ENCODE measurements at regions not wholly inside any gene's neighbourhood (a gene's known extent, or its start where the extent isn't known, plus 50 kb on each side); places are given as distances from the start of the nearest gene placed in this dataset.

DNA sequence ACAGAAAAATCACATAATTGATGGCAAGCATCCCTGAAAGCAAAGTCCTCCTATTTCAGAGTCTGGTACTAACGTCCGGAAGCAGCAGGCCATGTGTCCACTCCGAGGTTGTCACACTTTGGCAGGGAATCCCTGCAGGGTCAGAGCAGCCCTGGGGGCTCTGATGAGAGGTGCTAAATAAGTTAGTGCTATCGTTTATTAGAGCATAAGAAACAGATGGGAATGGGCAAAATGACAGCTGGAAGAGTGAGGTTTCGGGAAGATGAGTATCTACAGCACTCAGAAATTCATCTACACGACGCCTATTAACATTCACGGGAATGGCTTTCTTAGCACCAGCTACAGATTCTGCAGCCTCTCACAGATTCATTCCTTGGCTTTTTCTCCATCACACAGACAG lies 465.4 kb upstream of the PSMD7 start:
- H3K9me3 ChIP-seq: no peaks in the 10 kb centered on the region
- intact Hi-C loops (cut with DNase I): no loop called here

DNA sequence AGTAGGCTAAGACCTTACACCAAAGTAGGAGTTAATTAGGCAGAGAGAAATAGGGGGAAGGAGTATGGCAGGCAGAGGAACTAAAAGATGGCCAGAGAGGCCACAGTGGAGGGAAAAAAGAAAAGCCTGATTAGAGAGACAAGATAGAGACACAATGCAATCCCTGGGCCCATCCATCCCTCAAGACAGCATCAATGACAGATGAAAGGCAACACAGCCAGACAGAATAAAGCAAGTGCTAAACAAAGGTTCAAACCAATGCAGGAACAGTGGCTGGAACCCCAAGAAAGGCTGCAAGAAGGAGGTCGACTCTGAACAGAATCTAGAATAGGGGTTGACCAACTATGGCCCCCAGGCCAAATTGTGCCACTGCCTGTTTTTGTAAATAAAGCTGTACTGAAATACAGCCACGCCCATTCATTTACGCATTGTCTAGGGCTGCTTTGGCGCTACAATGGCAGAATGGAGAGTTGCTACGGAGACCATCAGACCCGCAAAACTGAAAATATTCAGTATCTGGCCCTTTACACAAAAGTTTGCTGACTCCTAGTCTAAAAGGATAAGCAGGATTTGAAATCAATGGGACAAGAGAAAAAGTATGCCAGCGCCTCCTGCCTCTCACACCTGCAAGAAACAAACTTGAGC lies 473.3 kb upstream of the PSMD7 start:
- no peak for DNase-seq
- intact Hi-C loops (cut with DNase I): no loop called here
- WGBS, 4 donors: 92 to 94% (median 93%) methylated on average over 7 of the region's 7 CpGs
- H3K4me3 ChIP-seq: no peak overlapping the region
- TF ChIP-seq, protein P1, sequence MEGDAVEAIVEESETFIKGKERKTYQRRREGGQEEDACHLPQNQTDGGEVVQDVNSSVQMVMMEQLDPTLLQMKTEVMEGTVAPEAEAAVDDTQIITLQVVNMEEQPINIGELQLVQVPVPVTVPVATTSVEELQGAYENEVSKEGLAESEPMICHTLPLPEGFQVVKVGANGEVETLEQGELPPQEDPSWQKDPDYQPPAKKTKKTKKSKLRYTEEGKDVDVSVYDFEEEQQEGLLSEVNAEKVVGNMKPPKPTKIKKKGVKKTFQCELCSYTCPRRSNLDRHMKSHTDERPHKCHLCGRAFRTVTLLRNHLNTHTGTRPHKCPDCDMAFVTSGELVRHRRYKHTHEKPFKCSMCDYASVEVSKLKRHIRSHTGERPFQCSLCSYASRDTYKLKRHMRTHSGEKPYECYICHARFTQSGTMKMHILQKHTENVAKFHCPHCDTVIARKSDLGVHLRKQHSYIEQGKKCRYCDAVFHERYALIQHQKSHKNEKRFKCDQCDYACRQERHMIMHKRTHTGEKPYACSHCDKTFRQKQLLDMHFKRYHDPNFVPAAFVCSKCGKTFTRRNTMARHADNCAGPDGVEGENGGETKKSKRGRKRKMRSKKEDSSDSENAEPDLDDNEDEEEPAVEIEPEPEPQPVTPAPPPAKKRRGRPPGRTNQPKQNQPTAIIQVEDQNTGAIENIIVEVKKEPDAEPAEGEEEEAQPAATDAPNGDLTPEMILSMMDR (IDR thresholded peaks at IDR 0.05): no peak
- no peak for TF ChIP-seq POLR2A (IDR thresholded peaks at IDR 0.05)
- ATAC-seq: no peak
- no peaks in the 10 kb centered on the region for H3K4me1 ChIP-seq
- peaks cover 0 to 7% (median 0%) of the 10 kb centered on the region in 12 donors for H3K9me3 ChIP-seq
- H3K27ac ChIP-seq: no peak overlapping the region
- no peaks in the 10 kb centered on the region for H3K27me3 ChIP-seq
- H3K36me3 ChIP-seq: no peaks in the 10 kb centered on the region

More for the DNA sequence above, 465.4 kb upstream of the PSMD7 start:
- H3K36me3 ChIP-seq: no peaks in the 10 kb centered on the region
- no peak overlapping the region for H3K27ac ChIP-seq
- DNase-seq: no peak
- H3K27me3 ChIP-seq: no peaks in the 10 kb centered on the region
- ATAC-seq: no peak
- TF ChIP-seq POLR2A (IDR thresholded peaks at IDR 0.05): no peak
- TF ChIP-seq, protein P1 (IDR thresholded peaks at IDR 0.05): no peak
- WGBS, 4 donors: 82 to 84% (median 84%) methylated on average over 8 of the region's 8 CpGs
- no peak overlapping the region for H3K4me3 ChIP-seq
- no peaks in the 10 kb centered on the region for H3K4me1 ChIP-seq

DNA sequence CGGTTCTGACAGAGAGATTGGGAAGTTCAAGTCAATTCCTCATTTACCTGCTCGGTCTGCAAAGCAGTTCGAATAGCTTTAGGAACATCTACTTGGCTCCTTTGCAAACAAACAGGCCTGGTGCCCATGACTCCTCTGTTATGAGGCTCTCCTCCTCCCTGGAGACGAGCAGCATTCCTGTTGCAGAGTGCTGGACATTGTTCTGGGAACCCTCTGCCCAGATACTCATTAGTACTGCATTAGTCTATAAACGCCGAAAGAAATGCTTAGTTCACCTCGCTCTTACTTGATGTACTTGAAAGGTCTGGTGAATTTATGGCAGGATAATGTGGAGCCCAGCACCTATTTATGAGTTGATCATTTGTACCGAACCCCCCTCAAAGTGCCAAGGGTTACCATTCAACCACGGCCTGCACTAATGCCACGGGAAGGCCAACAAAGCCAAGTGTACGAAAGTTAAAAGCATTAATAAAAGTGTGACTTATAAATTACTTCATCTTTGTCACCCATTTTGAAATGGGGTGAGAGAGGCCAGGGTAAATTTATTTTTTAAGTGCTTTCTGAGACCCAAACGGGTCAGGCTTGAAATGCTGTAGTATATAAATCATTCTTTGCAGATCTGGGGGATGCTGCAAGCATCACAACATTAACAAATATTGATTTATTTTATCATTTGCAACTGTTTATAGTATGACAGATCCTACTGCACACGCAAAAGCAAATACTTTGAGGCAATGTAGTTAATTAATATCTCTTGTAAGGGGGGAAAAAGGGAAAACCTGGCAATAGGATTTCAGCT lies 478.9 kb upstream of the PSMD7 start:
- 84 to 89% (median 87%) methylated on average over 13 of the region's 13 CpGs for WGBS, 4 donors

DNA sequence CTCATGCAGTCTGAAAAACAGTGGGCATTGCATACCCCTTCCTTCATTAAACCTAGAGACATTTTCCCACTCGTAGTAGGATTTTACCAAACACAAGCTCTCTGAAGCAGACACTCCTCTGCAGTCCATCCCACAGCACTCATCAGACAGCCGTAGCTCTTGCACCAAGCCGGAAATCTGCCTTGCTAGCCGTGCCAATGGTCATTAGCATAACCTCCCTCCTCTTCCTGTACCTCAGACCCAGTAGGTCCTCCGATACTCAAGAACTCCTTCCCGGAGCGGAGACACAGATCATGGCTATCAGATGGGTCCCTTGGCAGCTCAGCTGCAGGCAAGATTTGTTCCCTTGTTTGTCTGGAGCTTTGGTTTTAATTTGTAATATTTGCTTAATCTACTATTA lies 483.1 kb upstream of the PSMD7 start:
- intact Hi-C loops (cut with DNase I): no loop called here
- 12 to 20% (median 14%) methylated on average over 7 of the region's 7 CpGs for WGBS, 4 donors
- Histone ChIP-seq H3K4me3 (peak overlapping the region in 6 of 12 donors; percentile 9 to 38 (median 12)), H3K9me3 (no peaks in the 10 kb centered on the region), H3K27me3 (no peaks in the 10 kb centered on the region), H3K36me3 (no peaks in the 10 kb centered on the region), H3K4me1 (peaks cover 0 to 11% (median 0%) of the 10 kb centered on the region in 12 donors), H3K27ac (no peak overlapping the region)
- TF ChIP-seq POLR2A (IDR thresholded peaks at IDR 0.05): no peak
- TF ChIP-seq, protein P1 (IDR thresholded peaks at IDR 0.05): no peak
- ATAC-seq (peak in 2 of 4 donors; percentile 28 to 59), DNase-seq (peak in 2 of 5 donors; percentile 14 to 25)

More for the DNA sequence above, 478.9 kb upstream of the PSMD7 start:
- Histone ChIP-seq H3K27me3 (no peaks in the 10 kb centered on the region), H3K27ac (no peak overlapping the region), H3K36me3 (no peaks in the 10 kb centered on the region), H3K4me3 (no peak overlapping the region), H3K4me1 (peaks cover 0 to 11% (median 0%) of the 10 kb centered on the region in 12 donors), H3K9me3 (peaks cover 0 to 7% (median 0%) of the 10 kb centered on the region in 12 donors)
- TF ChIP-seq POLR2A (IDR thresholded peaks at IDR 0.05): no peak
- TF ChIP-seq, protein P1 (IDR thresholded peaks at IDR 0.05): no peak
- intact Hi-C loops (cut with DNase I): no loop called here
- DNase-seq (no peak), ATAC-seq (no peak)
